HCT116 (cell line): ENCODE measurements at regions not wholly inside any gene's neighbourhood (a gene's known extent, or its start where the extent isn't known, plus 50 kb on each side); places are given as distances from the start of the nearest gene placed in this dataset.

Experiments
- EGR1 ChIP-seq: IDR thresholded peaks from 2 replicates; pipeline ENCODE4 v1.6.1; 2012; ENCODE audit warnings: low read depth
- ELF1 ChIP-seq: IDR thresholded peaks from 2 replicates; pipeline ENCODE4 v1.6.1; 2012; ENCODE audit warnings: low read depth, borderline replicate concordance
- EZH2 ChIP-seq: fragments of 200-600 bp; sonication (generic); IDR thresholded peaks from 2 replicates; pipeline ENCODE4 v1.6.1; 2017; ENCODE audit warnings: antibody characterized with exemption, mixed run types
- EZH2phosphoT487 ChIP-seq: fragments of 200-600 bp; IDR thresholded peaks from 2 replicates; pipeline ENCODE4 v1.6.1; 2018; ENCODE audit warnings: antibody characterized with exemption, borderline replicate concordance
- MAX ChIP-seq: IDR thresholded peaks from 2 replicates; pipeline ENCODE4 v1.6.1; 2012
- POLR2A ChIP-seq: IDR thresholded peaks from 2 replicates; pipeline ENCODE4 v1.7.0; 2011; ENCODE audit warnings: borderline replicate concordance; ENCODE audit not compliant: insufficient read depth, insufficient read length; ENCODE audit errors: extremely low read depth
- RAD21 ChIP-seq: IDR thresholded peaks from 2 replicates; pipeline ENCODE4 v1.6.1; 2012; ENCODE audit warnings: low read depth, mild to moderate bottlenecking
- SIN3A ChIP-seq: IDR thresholded peaks from 2 replicates; pipeline ENCODE4 v1.6.1; 2012; ENCODE audit warnings: low read depth
- SP1 ChIP-seq: IDR thresholded peaks from 2 replicates; pipeline ENCODE4 v1.6.1; 2012; ENCODE audit warnings: low read depth
- YY1 ChIP-seq: IDR thresholded peaks from 2 replicates; pipeline ENCODE4 v1.6.1; 2011; ENCODE audit warnings: low read length, low read depth, moderate library complexity, mild to moderate bottlenecking; ENCODE audit not compliant: insufficient replicate concordance; ENCODE audit errors: extremely low read depth
- ZBTB33 ChIP-seq: IDR thresholded peaks from 2 replicates; pipeline ENCODE4 v1.6.1; 2011; ENCODE audit warnings: mild to moderate bottlenecking, low read length, moderate library complexity; ENCODE audit not compliant: insufficient replicate concordance; ENCODE audit errors: extremely low read depth
- TF ChIP-seq, protein P1 (sequence below), 3 experiments: fragments of 200-600 bp in 1 of 3; sonication (generic) in 1 of 3; IDR thresholded peaks in 2 of 3; conservative IDR thresholded peaks in 1 of 3; 2 replicates each; pipeline ENCODE4 v1.5.1; 2012 to 2017; ENCODE audit warnings: low read depth in 2 of 3, low read length in 2 of 3, antibody characterized with exemption in 1 of 3, borderline replicate concordance in 1 of 3, control low read depth in 1 of 3, mild to moderate bottlenecking in 1 of 3, mixed read lengths in 1 of 3, mixed run types in 1 of 3, moderate library complexity in 1 of 3; ENCODE audit not compliant: insufficient read depth in 1 of 3
- TF ChIP-seq, protein P2 (sequence below): IDR thresholded peaks from 2 replicates; pipeline ENCODE4 v1.6.1; 2012; ENCODE audit warnings: low read depth

- TF ChIP-seq, protein P1, sequence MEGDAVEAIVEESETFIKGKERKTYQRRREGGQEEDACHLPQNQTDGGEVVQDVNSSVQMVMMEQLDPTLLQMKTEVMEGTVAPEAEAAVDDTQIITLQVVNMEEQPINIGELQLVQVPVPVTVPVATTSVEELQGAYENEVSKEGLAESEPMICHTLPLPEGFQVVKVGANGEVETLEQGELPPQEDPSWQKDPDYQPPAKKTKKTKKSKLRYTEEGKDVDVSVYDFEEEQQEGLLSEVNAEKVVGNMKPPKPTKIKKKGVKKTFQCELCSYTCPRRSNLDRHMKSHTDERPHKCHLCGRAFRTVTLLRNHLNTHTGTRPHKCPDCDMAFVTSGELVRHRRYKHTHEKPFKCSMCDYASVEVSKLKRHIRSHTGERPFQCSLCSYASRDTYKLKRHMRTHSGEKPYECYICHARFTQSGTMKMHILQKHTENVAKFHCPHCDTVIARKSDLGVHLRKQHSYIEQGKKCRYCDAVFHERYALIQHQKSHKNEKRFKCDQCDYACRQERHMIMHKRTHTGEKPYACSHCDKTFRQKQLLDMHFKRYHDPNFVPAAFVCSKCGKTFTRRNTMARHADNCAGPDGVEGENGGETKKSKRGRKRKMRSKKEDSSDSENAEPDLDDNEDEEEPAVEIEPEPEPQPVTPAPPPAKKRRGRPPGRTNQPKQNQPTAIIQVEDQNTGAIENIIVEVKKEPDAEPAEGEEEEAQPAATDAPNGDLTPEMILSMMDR (IDR thresholded peaks at IDR 0.05 in 2 of 3, conservative IDR thresholded peaks at IDR 0.05 in 1 of 3; ENCODE audit: borderline replicate concordance in 1 of 3, insufficient read depth in 1 of 3, low read depth in 2 of 3, low read length in 2 of 3) = no peak
- no peak for TF ChIP-seq EZH2
- no peak for TF ChIP-seq POLR2A
- no peak for TF ChIP-seq ZBTB33
- TF ChIP-seq, protein P2, sequence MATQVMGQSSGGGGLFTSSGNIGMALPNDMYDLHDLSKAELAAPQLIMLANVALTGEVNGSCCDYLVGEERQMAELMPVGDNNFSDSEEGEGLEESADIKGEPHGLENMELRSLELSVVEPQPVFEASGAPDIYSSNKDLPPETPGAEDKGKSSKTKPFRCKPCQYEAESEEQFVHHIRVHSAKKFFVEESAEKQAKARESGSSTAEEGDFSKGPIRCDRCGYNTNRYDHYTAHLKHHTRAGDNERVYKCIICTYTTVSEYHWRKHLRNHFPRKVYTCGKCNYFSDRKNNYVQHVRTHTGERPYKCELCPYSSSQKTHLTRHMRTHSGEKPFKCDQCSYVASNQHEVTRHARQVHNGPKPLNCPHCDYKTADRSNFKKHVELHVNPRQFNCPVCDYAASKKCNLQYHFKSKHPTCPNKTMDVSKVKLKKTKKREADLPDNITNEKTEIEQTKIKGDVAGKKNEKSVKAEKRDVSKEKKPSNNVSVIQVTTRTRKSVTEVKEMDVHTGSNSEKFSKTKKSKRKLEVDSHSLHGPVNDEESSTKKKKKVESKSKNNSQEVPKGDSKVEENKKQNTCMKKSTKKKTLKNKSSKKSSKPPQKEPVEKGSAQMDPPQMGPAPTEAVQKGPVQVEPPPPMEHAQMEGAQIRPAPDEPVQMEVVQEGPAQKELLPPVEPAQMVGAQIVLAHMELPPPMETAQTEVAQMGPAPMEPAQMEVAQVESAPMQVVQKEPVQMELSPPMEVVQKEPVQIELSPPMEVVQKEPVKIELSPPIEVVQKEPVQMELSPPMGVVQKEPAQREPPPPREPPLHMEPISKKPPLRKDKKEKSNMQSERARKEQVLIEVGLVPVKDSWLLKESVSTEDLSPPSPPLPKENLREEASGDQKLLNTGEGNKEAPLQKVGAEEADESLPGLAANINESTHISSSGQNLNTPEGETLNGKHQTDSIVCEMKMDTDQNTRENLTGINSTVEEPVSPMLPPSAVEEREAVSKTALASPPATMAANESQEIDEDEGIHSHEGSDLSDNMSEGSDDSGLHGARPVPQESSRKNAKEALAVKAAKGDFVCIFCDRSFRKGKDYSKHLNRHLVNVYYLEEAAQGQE = no peak
- no peak for TF ChIP-seq SP1
- TF ChIP-seq EGR1 = no peak
- TF ChIP-seq RAD21 = no peak
- TF ChIP-seq EZH2phosphoT487 = no peak
- TF ChIP-seq SIN3A = no peak
- TF ChIP-seq YY1 = no peak
- no peak for TF ChIP-seq MAX
- TF ChIP-seq ELF1 = no peak
These were observed 144.0 kb upstream of the IRX6 start for GRCh38 chr16:55179852-55180585.
